HFFc6 (cell line): ENCODE measurements at regions not wholly inside any gene's neighbourhood (a gene's known extent, or its start where the extent isn't known, plus 50 kb on each side); places are given as distances from the start of the nearest gene placed in this dataset.
A peak's percentile ranks its signal among the peaks of the same experiment; 100 is the strongest.

ENCODE experiments used
- DNase-seq: peaks from one replicate; pipeline ENCODE4 v3.0.0-alpha.2; 2018
- H3K27ac Mint-ChIP-seq: 2 replicates; pipeline ENCODE4 v1.8.0; 2020; ENCODE audit warnings: mild to moderate bottlenecking, mixed read lengths
- H3K27me3 Mint-ChIP-seq: 2 replicates; pipeline ENCODE4 v1.8.0; 2021; ENCODE audit warnings: mild to moderate bottlenecking, moderate library complexity, mixed read lengths; ENCODE audit not compliant: insufficient read depth
- H3K36me3 Mint-ChIP-seq: 2 replicates; pipeline ENCODE4 v1.8.0; 2021; ENCODE audit warnings: low read depth, mixed read lengths
- H3K4me1 Mint-ChIP-seq: 2 replicates; pipeline ENCODE4 v1.8.0; 2020; ENCODE audit warnings: low read depth, mixed read lengths
- H3K4me3 Mint-ChIP-seq: 2 replicates; pipeline ENCODE4 v1.8.0; 2020; ENCODE audit warnings: mild to moderate bottlenecking, moderate library complexity, mixed read lengths
- H3K9me3 Mint-ChIP-seq: 2 replicates; pipeline ENCODE4 v1.8.0; 2020; ENCODE audit warnings: mild to moderate bottlenecking, mixed read lengths
- TF ChIP-seq, protein P1 (sequence below): fragments of 200-600 bp; sonication (generic); IDR thresholded peaks from 2 replicates; pipeline ENCODE4 v1.5.0; 2021; ENCODE audit warnings: antibody characterized with exemption, mild to moderate bottlenecking

DNA sequence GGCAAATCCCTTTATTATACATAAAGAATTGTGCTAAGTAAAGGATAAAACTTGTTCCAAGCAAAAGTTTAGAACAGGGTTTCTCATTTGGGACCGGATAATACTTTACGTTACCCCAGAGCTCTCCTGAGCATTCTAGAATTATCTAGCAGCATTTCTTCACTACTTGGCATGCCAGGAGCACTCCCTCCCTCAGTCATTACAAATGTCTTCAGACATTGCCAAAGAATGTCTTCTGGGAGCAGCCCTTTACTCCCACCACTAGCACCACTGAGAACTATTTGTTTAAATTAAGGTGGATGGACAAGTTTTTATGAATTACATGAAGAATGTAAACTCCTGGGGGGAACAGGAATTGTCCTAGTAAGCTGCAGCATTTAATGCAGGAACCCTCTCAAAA lies 516.4 kb downstream of the GBE1 start:
- TF ChIP-seq, protein P1, sequence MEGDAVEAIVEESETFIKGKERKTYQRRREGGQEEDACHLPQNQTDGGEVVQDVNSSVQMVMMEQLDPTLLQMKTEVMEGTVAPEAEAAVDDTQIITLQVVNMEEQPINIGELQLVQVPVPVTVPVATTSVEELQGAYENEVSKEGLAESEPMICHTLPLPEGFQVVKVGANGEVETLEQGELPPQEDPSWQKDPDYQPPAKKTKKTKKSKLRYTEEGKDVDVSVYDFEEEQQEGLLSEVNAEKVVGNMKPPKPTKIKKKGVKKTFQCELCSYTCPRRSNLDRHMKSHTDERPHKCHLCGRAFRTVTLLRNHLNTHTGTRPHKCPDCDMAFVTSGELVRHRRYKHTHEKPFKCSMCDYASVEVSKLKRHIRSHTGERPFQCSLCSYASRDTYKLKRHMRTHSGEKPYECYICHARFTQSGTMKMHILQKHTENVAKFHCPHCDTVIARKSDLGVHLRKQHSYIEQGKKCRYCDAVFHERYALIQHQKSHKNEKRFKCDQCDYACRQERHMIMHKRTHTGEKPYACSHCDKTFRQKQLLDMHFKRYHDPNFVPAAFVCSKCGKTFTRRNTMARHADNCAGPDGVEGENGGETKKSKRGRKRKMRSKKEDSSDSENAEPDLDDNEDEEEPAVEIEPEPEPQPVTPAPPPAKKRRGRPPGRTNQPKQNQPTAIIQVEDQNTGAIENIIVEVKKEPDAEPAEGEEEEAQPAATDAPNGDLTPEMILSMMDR = no peak
- Mint-ChIP-seq H3K4me3 (no peak overlapping the region), H3K36me3 (no peaks in the 10 kb centered on the region), H3K27ac (no peak overlapping the region), H3K27me3 (no peaks in the 10 kb centered on the region), H3K4me1 (peaks cover 13% of the 10 kb centered on the region), H3K9me3 (no peaks in the 10 kb centered on the region)
- no peak for DNase-seq

DNA sequence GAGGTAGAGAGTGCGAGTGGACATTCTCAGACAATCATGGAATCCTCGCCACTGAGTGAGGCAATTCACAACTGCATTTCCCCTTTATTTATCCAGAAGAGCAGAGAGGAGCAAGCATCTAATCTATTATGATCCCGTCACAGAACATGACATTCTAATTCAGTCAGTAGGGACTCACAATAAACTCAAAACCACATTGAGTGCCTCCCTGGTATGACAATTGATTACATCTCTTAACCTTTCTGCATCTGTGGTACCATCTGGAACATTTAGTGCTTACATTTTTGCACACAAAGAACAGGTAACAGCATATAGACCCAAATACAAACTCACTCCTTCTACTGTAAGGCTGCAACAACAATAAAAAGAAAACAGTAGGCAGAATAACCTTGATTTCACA lies 517.2 kb downstream of the GBE1 start:
- Mint-ChIP-seq H3K9me3 (no peaks in the 10 kb centered on the region), H3K4me3 (no peak overlapping the region), H3K27ac (no peak overlapping the region), H3K4me1 (peaks cover 5% of the 10 kb centered on the region), H3K27me3 (no peaks in the 10 kb centered on the region; the same call in 1 of the 2 replicates), H3K36me3 (no peaks in the 10 kb centered on the region)
- DNase-seq = no peak
- TF ChIP-seq, protein P1 = no peak

DNA sequence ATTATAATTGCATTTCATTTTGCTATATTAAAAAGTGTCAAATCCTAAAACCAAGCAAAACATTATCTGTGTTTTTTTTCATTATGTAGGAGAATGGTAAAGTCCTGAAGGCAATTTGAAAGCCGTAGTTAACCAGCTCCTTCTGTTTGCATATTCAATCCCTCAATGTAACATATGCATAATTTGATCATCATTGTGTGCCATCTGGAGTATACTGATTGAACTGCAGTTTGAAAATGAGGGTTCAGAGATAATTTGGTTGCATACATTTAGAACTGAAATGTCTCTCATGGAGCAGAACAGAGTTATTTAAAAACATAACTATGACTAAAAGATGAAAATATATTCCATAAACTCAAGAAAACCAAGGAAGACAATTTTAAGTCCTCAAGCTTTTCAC lies 518.6 kb downstream of the GBE1 start:
- H3K27me3 Mint-ChIP-seq = no peaks in the 10 kb centered on the region; the same call in 1 of the 2 replicates
- TF ChIP-seq, protein P1 = peak; percentile 73
- no peaks in the 10 kb centered on the region for H3K36me3 Mint-ChIP-seq
- H3K4me1 Mint-ChIP-seq = no peaks in the 10 kb centered on the region
- H3K9me3 Mint-ChIP-seq = no peaks in the 10 kb centered on the region
- H3K27ac Mint-ChIP-seq = no peak overlapping the region
- peak; percentile 7 for DNase-seq
- no peak overlapping the region for H3K4me3 Mint-ChIP-seq

DNA sequence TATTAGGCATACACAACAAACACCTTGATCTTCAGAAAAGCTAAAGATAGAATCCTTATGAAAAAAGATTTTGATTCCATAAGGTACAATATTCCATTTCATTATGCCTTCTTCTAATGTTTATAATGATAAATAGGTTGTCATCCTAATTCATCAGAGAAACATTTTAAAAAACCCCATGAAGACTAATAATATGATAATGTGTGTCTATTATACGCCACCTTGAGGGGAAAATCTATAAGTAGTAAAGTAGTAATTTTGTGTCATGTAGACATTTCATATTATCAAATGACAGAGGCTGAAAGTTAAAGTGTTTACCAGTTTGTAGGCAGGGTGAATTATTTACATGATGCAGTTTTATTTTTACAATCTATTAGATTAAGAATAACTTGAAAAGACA lies 524.3 kb downstream of the GBE1 start:
- TF ChIP-seq, protein P1 = peak; percentile 25; the same call in 1 of the 2 replicates

DNA sequence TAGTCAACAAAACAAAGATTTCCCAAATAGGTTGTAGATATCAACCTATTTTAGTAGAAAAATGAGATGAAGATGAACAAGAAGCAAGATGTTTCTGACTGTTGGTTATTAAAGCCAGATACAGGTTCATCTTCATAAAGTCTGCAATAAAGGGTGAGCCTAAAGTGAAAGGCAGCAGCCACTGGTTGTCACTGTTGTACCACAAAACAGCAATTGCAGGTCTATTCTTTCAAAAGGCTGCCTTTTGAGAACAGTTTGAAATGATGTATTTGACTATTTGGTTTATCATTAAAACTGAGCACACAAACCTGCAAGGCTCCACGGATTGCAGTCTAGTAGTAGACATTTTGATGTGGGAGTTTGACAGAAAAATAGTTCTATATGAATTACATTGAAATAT lies 543.4 kb downstream of the GBE1 start:
- DNase-seq = peak; percentile 8
- H3K27me3 Mint-ChIP-seq = peaks cover 4% of the 10 kb centered on the region; the same call in 1 of the 2 replicates
- no peaks in the 10 kb centered on the region for H3K9me3 Mint-ChIP-seq
- H3K36me3 Mint-ChIP-seq = no peaks in the 10 kb centered on the region
- no peak overlapping the region for H3K27ac Mint-ChIP-seq
- peaks cover 10% of the 10 kb centered on the region; the same call in 1 of the 2 replicates for H3K4me1 Mint-ChIP-seq
- TF ChIP-seq, protein P1 = peak; percentile 58; the same call in 1 of the 2 replicates
- H3K4me3 Mint-ChIP-seq = no peak overlapping the region

More for the DNA sequence above, 524.3 kb downstream of the GBE1 start:
- no peaks in the 10 kb centered on the region for H3K36me3 Mint-ChIP-seq
- H3K27ac Mint-ChIP-seq = no peak overlapping the region
- no peaks in the 10 kb centered on the region for H3K4me1 Mint-ChIP-seq
- H3K27me3 Mint-ChIP-seq = no peaks in the 10 kb centered on the region; the same call in 1 of the 2 replicates
- DNase-seq = no peak
- no peaks in the 10 kb centered on the region for H3K9me3 Mint-ChIP-seq
- no peak overlapping the region for H3K4me3 Mint-ChIP-seq

DNA sequence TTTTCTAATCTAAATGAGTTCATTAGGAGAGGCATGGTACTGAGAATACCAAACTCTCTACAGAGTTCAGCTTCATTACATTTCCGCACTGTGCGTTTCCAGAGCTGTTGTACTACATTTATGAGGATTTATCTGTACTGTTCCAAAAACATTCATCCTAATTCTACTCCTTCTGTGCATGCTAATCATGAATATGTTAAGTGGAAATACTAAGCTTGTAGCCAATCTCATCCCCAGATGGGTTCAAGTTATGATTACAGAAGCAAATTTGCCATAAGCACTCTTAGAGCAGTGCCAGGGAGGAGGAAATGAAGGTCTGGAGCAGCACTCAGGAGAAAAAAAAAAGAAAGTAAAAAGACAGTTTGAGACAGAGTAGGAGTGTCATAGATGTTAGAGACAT lies 544.3 kb downstream of the GBE1 start:
- H3K27ac Mint-ChIP-seq = no peak overlapping the region
- no peak overlapping the region for H3K4me3 Mint-ChIP-seq
- peaks cover 4% of the 10 kb centered on the region; the same call in 1 of the 2 replicates for H3K27me3 Mint-ChIP-seq
- peaks cover 10% of the 10 kb centered on the region; the same call in 1 of the 2 replicates for H3K4me1 Mint-ChIP-seq
- H3K9me3 Mint-ChIP-seq = no peaks in the 10 kb centered on the region
- TF ChIP-seq, protein P1 = no peak
- no peak for DNase-seq
- no peaks in the 10 kb centered on the region for H3K36me3 Mint-ChIP-seq
